NCI-H446 (cell line): ENCODE measurements at regions not wholly inside any gene's neighbourhood (a gene's known extent, or its start where the extent isn't known, plus 50 kb on each side); places are given as distances from the start of the nearest gene placed in this dataset.

Experiments used
- DNase-seq, 2 experiments: peaks; one replicate each; lab custom pipeline; 2025; lab: John Stamatoyannopoulos, UW

GRCh38 chr9:120136696-120137095 is 443.3 kb downstream of the CDK5RAP2 start:
- no peak for DNase-seq

- no peak for DNase-seq
These were observed 462.9 kb downstream of the CDK5RAP2 start for GRCh38 chr9:120117081-120117480.

- DNase-seq, result peak; percentile 11 to 44
These were observed 469.4 kb downstream of the CDK5RAP2 start for GRCh38 chr9:120110520-120110919.

GRCh38 chr9:120109242-120109641 is 470.7 kb downstream of the CDK5RAP2 start:
- peak in 1 of 2 experiments; percentile 39 for DNase-seq

GRCh38 chr9:120107138-120107537 is 472.8 kb downstream of the CDK5RAP2 start:
- no peak for DNase-seq

GRCh38 chr9:120104771-120105170 is 475.2 kb downstream of the CDK5RAP2 start:
- no peak for DNase-seq

GRCh38 chr9:120100595-120100994 is 479.4 kb downstream of the CDK5RAP2 start:
- DNase-seq, result peak in 1 of 2 experiments; percentile 6

- no peak for DNase-seq
These were observed 480.9 kb downstream of the CDK5RAP2 start for GRCh38 chr9:120099065-120099464.

GRCh38 chr9:120098584-120098983 is 481.4 kb downstream of the CDK5RAP2 start:
- DNase-seq, result no peak

GRCh38 chr9:120091206-120091605 is 488.8 kb downstream of the CDK5RAP2 start:
- no peak for DNase-seq

- no peak for DNase-seq
These were observed 499.1 kb downstream of the CDK5RAP2 start for GRCh38 chr9:120080849-120081248.

- no peak for DNase-seq
These were observed 501.9 kb downstream of the CDK5RAP2 start for GRCh38 chr9:120078112-120078511.

- DNase-seq, result no peak
These were observed 508.2 kb downstream of the CDK5RAP2 start for GRCh38 chr9:120071760-120072159.

GRCh38 chr9:120066315-120066714 is 513.7 kb downstream of the CDK5RAP2 start:
- DNase-seq, result no peak

- DNase-seq, result no peak
These were observed 514.8 kb downstream of the CDK5RAP2 start for GRCh38 chr9:120065151-120065550.

- DNase-seq, result no peak
These were observed 535.0 kb downstream of the CDK5RAP2 start for GRCh38 chr9:120045011-120045410.

- peak in 1 of 2 experiments; percentile 61 for DNase-seq
These were observed 536.5 kb downstream of the CDK5RAP2 start for GRCh38 chr9:120043448-120043847.

GRCh38 chr9:120040896-120041295 is 539.1 kb downstream of the CDK5RAP2 start:
- DNase-seq, result no peak

- no peak for DNase-seq
These were observed 541.6 kb downstream of the CDK5RAP2 start for GRCh38 chr9:120038342-120038741.

- DNase-seq, result no peak
These were observed 547.3 kb downstream of the CDK5RAP2 start for GRCh38 chr9:120032639-120033038.

GRCh38 chr9:120030847-120031246 is 549.1 kb downstream of the CDK5RAP2 start:
- DNase-seq, result no peak

- no peak for DNase-seq
These were observed 561.4 kb downstream of the CDK5RAP2 start for GRCh38 chr9:120018550-120018949.

GRCh38 chr9:120018037-120018436 is 561.9 kb downstream of the CDK5RAP2 start:
- DNase-seq, result no peak

- no peak for DNase-seq
These were observed 563.7 kb downstream of the CDK5RAP2 start for GRCh38 chr9:120016231-120016630.

- peak; percentile 85 to 92 for DNase-seq
These were observed 565.2 kb downstream of the CDK5RAP2 start for GRCh38 chr9:120014796-120015195.
